NT2/D1 (cell line): ENCODE measurements at regions not wholly inside any gene's neighbourhood (a gene's known extent, or its start where the extent isn't known, plus 50 kb on each side); places are given as distances from the start of the nearest gene placed in this dataset.

Experiments used
- SUZ12 ChIP-seq: IDR thresholded peaks from 2 replicates; pipeline ENCODE4 v1.6.1; 2011; ENCODE audit not compliant: insufficient read length, insufficient read depth; ENCODE audit errors: extremely low read depth
- YY1 ChIP-seq: IDR thresholded peaks from 2 replicates; pipeline ENCODE4 v1.6.1; 2011; ENCODE audit not compliant: insufficient read length, insufficient read depth

GRCh38 chr5:174840435-174840834 is 116.1 kb downstream of the MSX2 start:
- TF ChIP-seq SUZ12 (no peak), YY1 (no peak)
